Stimulated activated CD4-positive, alpha-beta T cell treated with anti-CD3 and anti-CD28 coated beads, Interleukin-1b, Interleukin-23, amount 100 ng/mL, for 24 hours (primary cell): ENCODE measurements at regions not wholly inside any gene's neighbourhood (a gene's known extent, or its start where the extent isn't known, plus 50 kb on each side); places are given as distances from the start of the nearest gene placed in this dataset.
"Not testable (repeated sequence)": the region's sequence is repeated elsewhere in the genome, so short reads cannot be mapped to it uniquely, and the experiment has no call there.

Source experiments
- DNase-seq, 4 experiments: peaks; one replicate each; pipeline ENCODE4 v3.0.0-alpha.2; 2020; ENCODE audit warnings: low read depth in 4 of 4, low spot score in 1 of 4

GRCh38 chr10:31687663-31688482, 240.8 kb downstream of the ARHGAP12 start:
- no peak for DNase-seq

- DNase-seq = no peak
These were observed 242.0 kb downstream of the ARHGAP12 start for GRCh38 chr10:31686599-31686998.

GRCh38 chr10:31683682-31684081, 244.9 kb downstream of the ARHGAP12 start:
- DNase-seq = no peak

GRCh38 chr10:31679936-31680335, 248.7 kb downstream of the ARHGAP12 start:
- no peak for DNase-seq

GRCh38 chr10:31678575-31679516, 249.8 kb downstream of the ARHGAP12 start:
- no peak for DNase-seq

GRCh38 chr10:31678139-31678536, 250.5 kb downstream of the ARHGAP12 start:
- no peak for DNase-seq

GRCh38 chr10:31677195-31678138, 251.2 kb downstream of the ARHGAP12 start:
- DNase-seq = no peak

GRCh38 chr10:31675726-31676125, 252.9 kb downstream of the ARHGAP12 start:
- DNase-seq = no peak

GRCh38 chr10:31669357-31669756, 259.3 kb downstream of the ARHGAP12 start:
- no peak for DNase-seq

- DNase-seq = no peak
These were observed 260.3 kb downstream of the ARHGAP12 start for GRCh38 chr10:31668326-31668725.

GRCh38 chr10:31665764-31666279, 262.8 kb downstream of the ARHGAP12 start:
- DNase-seq = not testable (repeated sequence)

- DNase-seq = no peak
These were observed 263.8 kb downstream of the ARHGAP12 start for GRCh38 chr10:31664803-31665202.

GRCh38 chr10:31664071-31664470, 264.6 kb downstream of the ARHGAP12 start:
- not testable (repeated sequence) for DNase-seq

- no peak for DNase-seq
These were observed 268.3 kb downstream of the ARHGAP12 start for GRCh38 chr10:31660300-31660699.

- DNase-seq = no peak
These were observed 269.0 kb downstream of the ARHGAP12 start for GRCh38 chr10:31659665-31660064.

- DNase-seq = no peak
These were observed 271.2 kb downstream of the ARHGAP12 start for GRCh38 chr10:31657434-31657872.

- DNase-seq = no peak
These were observed 271.7 kb downstream of the ARHGAP12 start for GRCh38 chr10:31656851-31657433.

GRCh38 chr10:31652038-31652437, 276.6 kb downstream of the ARHGAP12 start:
- no peak for DNase-seq

GRCh38 chr10:31650010-31650409, 278.6 kb downstream of the ARHGAP12 start:
- no peak for DNase-seq

GRCh38 chr10:31648966-31649365, 279.7 kb downstream of the ARHGAP12 start:
- no peak for DNase-seq
